Vagina (tissue), 2 donors: ENCODE measurements at regions not wholly inside any gene's neighbourhood (a gene's known extent, or its start where the extent isn't known, plus 50 kb on each side); places are given as distances from the start of the nearest gene placed in this dataset.

Source experiments
- DNase-seq, 2 donors: peaks; one replicate each; pipeline ENCODE4 v3.0.0-alpha.2; 2017; ENCODE audit errors: extremely low spot score in 2 of 2
- H3K27ac ChIP-seq: fragments of 200-600 bp; sonication (generic); one replicate; pipeline ENCODE4 v1.5.1; 2019
- H3K27me3 ChIP-seq: fragments of 200-600 bp; sonication (generic); one replicate; pipeline ENCODE4 v1.5.1; 2019
- H3K36me3 ChIP-seq, 2 donors: fragments of 200-600 bp; sonication (generic); one replicate each; pipeline ENCODE4 v1.5.1; 2017 to 2019
- H3K4me1 ChIP-seq: fragments of 200-600 bp; sonication (generic); one replicate; pipeline ENCODE4 v1.5.1; 2019
- H3K4me3 ChIP-seq, 2 donors: fragments of 200-600 bp; sonication (generic); 1 replicate in 1 of 2; 2 replicates in 1 of 2; pipeline ENCODE4 v1.5.1; 2016 to 2019
- H3K9me3 ChIP-seq: fragments of 200-600 bp; sonication (generic); one replicate; pipeline ENCODE4 v1.5.1; 2019
- CTCF ChIP-seq, 3 experiments: fragments of 450-650 bp in 2 of 3; fragments of 200-600 bp in 1 of 3; sonication (generic) in 1 of 3; IDR thresholded peaks; one replicate each; pipeline ENCODE4 v1.5.1; 2017 to 2019; ENCODE audit warnings: antibody characterized with exemption in 3 of 3, mild to moderate bottlenecking in 2 of 3, moderate library complexity in 2 of 3
- POLR2A ChIP-seq, 2 donors: fragments of 450-650 bp; IDR thresholded peaks; one replicate each; pipeline ENCODE4 v1.6.1; 2017; ENCODE audit warnings: antibody characterized with exemption in 2 of 2, mild to moderate bottlenecking in 2 of 2, moderate library complexity in 2 of 2
- POLR2AphosphoS5 ChIP-seq, 2 donors: sonication (generic); formaldehyde crosslinking; IDR thresholded peaks; one replicate each; pipeline ENCODE4 v1.9.0; 2017; ENCODE audit warnings: antibody characterized with exemption in 2 of 2, mild to moderate bottlenecking in 2 of 2, low read depth in 1 of 2; ENCODE audit not compliant: insufficient read depth in 1 of 2
- intact Hi-C: fragments of 100-400 bp; cut with DNase I; formaldehyde crosslinking; loops from one replicate; pipeline ENCODE4 v1.15.1; 2023

- no peak for DNase-seq
- Histone ChIP-seq H3K27ac (no peak overlapping the region), H3K4me3 (no peak overlapping the region), H3K36me3 (no peaks in the 10 kb centered on the region), H3K9me3 (no peaks in the 10 kb centered on the region), H3K4me1 (peaks cover 13% of the 10 kb centered on the region), H3K27me3 (no peaks in the 10 kb centered on the region)
- intact Hi-C loops: no loop called here
- TF ChIP-seq CTCF (IDR thresholded peaks at IDR 0.05) (no peak), POLR2AphosphoS5 (IDR thresholded peaks at IDR 0.05; ENCODE audit: insufficient read depth in 1 of 2, low read depth in 1 of 2) (no peak), POLR2A (IDR thresholded peaks at IDR 0.05) (no peak)
Measured at GRCh38 chr18:21162786-21163185, 51.2 kb upstream of the ROCK1 start.

- Histone ChIP-seq H3K36me3 (no peaks in the 10 kb centered on the region), H3K4me1 (peaks cover 13% of the 10 kb centered on the region), H3K9me3 (no peaks in the 10 kb centered on the region), H3K27ac (no peak overlapping the region), H3K27me3 (no peaks in the 10 kb centered on the region), H3K4me3 (no peak overlapping the region)
- intact Hi-C loops: no loop called here
- TF ChIP-seq POLR2AphosphoS5 (IDR thresholded peaks at IDR 0.05; ENCODE audit: insufficient read depth in 1 of 2, low read depth in 1 of 2) (no peak), CTCF (IDR thresholded peaks at IDR 0.05) (no peak), POLR2A (IDR thresholded peaks at IDR 0.05) (no peak)
- DNase-seq: no peak
Measured at GRCh38 chr18:21163647-21164547, 52.3 kb upstream of the ROCK1 start.

- H3K27ac ChIP-seq: no peak overlapping the region
- intact Hi-C loops: no loop called here
- no peak for DNase-seq
- TF ChIP-seq CTCF (IDR thresholded peaks at IDR 0.05): no peak
- no peak for TF ChIP-seq POLR2AphosphoS5 (IDR thresholded peaks at IDR 0.05; ENCODE audit: insufficient read depth in 1 of 2, low read depth in 1 of 2)
- TF ChIP-seq POLR2A (IDR thresholded peaks at IDR 0.05): no peak
- H3K9me3 ChIP-seq: no peaks in the 10 kb centered on the region
- no peaks in the 10 kb centered on the region for H3K36me3 ChIP-seq
- no peaks in the 10 kb centered on the region for H3K27me3 ChIP-seq
- no peak overlapping the region for H3K4me3 ChIP-seq
- H3K4me1 ChIP-seq: peaks cover 13% of the 10 kb centered on the region
Measured at GRCh38 chr18:21164548-21165095, 53.0 kb upstream of the ROCK1 start.

- Histone ChIP-seq H3K9me3 (no peaks in the 10 kb centered on the region), H3K36me3 (no peaks in the 10 kb centered on the region), H3K4me1 (peaks cover 13% of the 10 kb centered on the region), H3K4me3 (no peak overlapping the region), H3K27ac (no peak overlapping the region), H3K27me3 (no peaks in the 10 kb centered on the region)
- DNase-seq: no peak
- intact Hi-C loops: no loop called here
- TF ChIP-seq CTCF (IDR thresholded peaks at IDR 0.05) (no peak), POLR2A (IDR thresholded peaks at IDR 0.05) (no peak), POLR2AphosphoS5 (IDR thresholded peaks at IDR 0.05; ENCODE audit: insufficient read depth in 1 of 2, low read depth in 1 of 2) (no peak)
Measured at GRCh38 chr18:21167641-21168377, 56.2 kb upstream of the ROCK1 start.
